ENCODE measurements at regions not wholly inside any gene's neighbourhood (a gene's known extent, or its start where the extent isn't known, plus 50 kb on each side); places are given as distances from the start of the nearest gene placed in this dataset.

GRCh38 chr2:236735825-236736238 is 166.2 kb downstream of the ACKR3 start:
- TF ChIP-seq CTCF (IDR thresholded peaks at IDR 0.05) = no peak
- TF ChIP-seq ZFX (IDR thresholded peaks at IDR 0.05; ENCODE audit: borderline replicate concordance) = no peak

Data from 22Rv1 (cell line).